T-helper 17 cell (primary cell): ENCODE measurements at regions not wholly inside any gene's neighbourhood (a gene's known extent, or its start where the extent isn't known, plus 50 kb on each side); places are given as distances from the start of the nearest gene placed in this dataset.

Experiments
- ATAC-seq: fragments of 150-1000 bp; cut with Tn5 transposase; 2 replicates; pipeline ENCODE4 v1.10.0; 2021; ENCODE audit warnings: mild to moderate bottlenecking, moderate library complexity
- DNase-seq, 3 donors: peaks; one replicate each; pipeline versions ENCODE4 v3.0.0 to v3.0.0-alpha.2; 2020 to 2021
- H3K9me3 ChIP-seq: one replicate; pipeline ENCODE4 v1.7.0; 2013; ENCODE audit warnings: low read length, mild to moderate bottlenecking; ENCODE audit not compliant: control insufficient read depth, poor library complexity, severe bottlenecking
- H3K27ac Mint-ChIP-seq: one replicate; pipeline ENCODE4 v1.8.0; 2022; ENCODE audit warnings: mild to moderate bottlenecking, moderate library complexity, mixed read lengths
- H3K27me3 Mint-ChIP-seq: one replicate; pipeline ENCODE4 v1.8.0; 2022; ENCODE audit warnings: mixed read lengths
- H3K36me3 Mint-ChIP-seq: one replicate; pipeline ENCODE4 v1.8.0; 2022; ENCODE audit warnings: low read depth, mixed read lengths
- H3K4me1 Mint-ChIP-seq: one replicate; pipeline ENCODE4 v1.8.0; 2022; ENCODE audit warnings: mild to moderate bottlenecking, mixed read lengths
- H3K4me3 Mint-ChIP-seq: one replicate; pipeline ENCODE4 v1.8.0; 2022; ENCODE audit warnings: mild to moderate bottlenecking, moderate library complexity, mixed read lengths

DNA sequence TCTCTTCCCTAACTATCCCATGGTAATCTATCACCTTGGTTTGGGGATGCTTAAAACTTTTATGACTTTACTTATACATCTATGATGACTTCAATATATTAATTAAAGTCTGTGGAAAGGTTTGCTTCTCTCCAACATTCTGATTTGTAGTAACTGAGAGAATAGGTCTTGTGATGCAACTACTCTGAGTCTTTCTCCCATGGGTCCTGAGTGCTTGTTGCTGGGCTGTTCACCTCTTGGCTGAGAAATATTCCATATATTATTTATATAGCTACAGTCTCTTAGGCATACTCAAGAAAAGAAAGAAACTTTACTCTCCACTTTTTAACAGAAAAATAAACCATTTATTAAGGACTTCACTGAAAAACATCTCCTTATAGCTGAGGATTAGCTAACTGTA lies 119.3 kb upstream of the PLPPR5 start:
- H3K36me3 Mint-ChIP-seq, result no peaks in the 10 kb centered on the region
- no peak for DNase-seq
- no peak overlapping the region for H3K4me3 Mint-ChIP-seq
- H3K27me3 Mint-ChIP-seq, result no peaks in the 10 kb centered on the region
- no peaks in the 10 kb centered on the region for H3K4me1 Mint-ChIP-seq
- ATAC-seq, result no peak
- no peaks in the 10 kb centered on the region for H3K9me3 ChIP-seq
- no peak overlapping the region for H3K27ac Mint-ChIP-seq

DNA sequence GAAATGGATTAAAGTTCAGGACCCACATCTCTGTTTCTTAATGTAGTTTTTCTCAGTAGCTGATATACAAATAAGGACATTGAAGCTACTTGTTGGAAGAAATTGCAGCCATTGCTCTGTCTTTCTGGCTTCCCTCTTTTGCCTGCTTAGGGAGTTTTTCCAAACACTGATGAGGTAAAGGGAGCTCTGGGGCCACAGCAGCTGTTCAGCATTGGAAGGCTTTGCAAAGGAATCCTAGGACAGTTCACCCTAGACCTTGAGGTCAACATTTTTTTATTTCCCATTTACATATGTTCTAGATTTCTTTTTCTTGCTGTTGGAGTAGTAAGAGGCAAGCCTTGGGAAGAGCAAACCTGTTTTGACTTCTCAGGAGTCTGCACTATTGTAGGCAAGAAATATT lies 126.9 kb upstream of the PLPPR5 start:
- H3K4me3 Mint-ChIP-seq, result no peak overlapping the region
- no peak for ATAC-seq
- peaks cover 2% of the 10 kb centered on the region for H3K4me1 Mint-ChIP-seq
- no peaks in the 10 kb centered on the region for H3K9me3 ChIP-seq
- H3K27ac Mint-ChIP-seq, result no peak overlapping the region
- no peak for DNase-seq
- H3K36me3 Mint-ChIP-seq, result no peaks in the 10 kb centered on the region
- peaks cover 9% of the 10 kb centered on the region for H3K27me3 Mint-ChIP-seq

GRCh38 chr1:99133756-99134500 lies 129.3 kb upstream of the PLPPR5 start:
- H3K27ac Mint-ChIP-seq, result no peak overlapping the region
- H3K9me3 ChIP-seq, result no peaks in the 10 kb centered on the region
- peaks cover 9% of the 10 kb centered on the region for H3K27me3 Mint-ChIP-seq
- DNase-seq (no peak), ATAC-seq (no peak)
- H3K36me3 Mint-ChIP-seq, result no peaks in the 10 kb centered on the region
- H3K4me1 Mint-ChIP-seq, result peaks cover 2% of the 10 kb centered on the region
- H3K4me3 Mint-ChIP-seq, result no peak overlapping the region

- peaks cover 2% of the 10 kb centered on the region for H3K4me1 Mint-ChIP-seq
- DNase-seq, result no peak
- no peaks in the 10 kb centered on the region for H3K36me3 Mint-ChIP-seq
- no peak overlapping the region for H3K27ac Mint-ChIP-seq
- no peak for ATAC-seq
- no peaks in the 10 kb centered on the region for H3K9me3 ChIP-seq
- H3K4me3 Mint-ChIP-seq, result no peak overlapping the region
- H3K27me3 Mint-ChIP-seq, result no peaks in the 10 kb centered on the region
Measured at GRCh38 chr1:99137554-99138206, 126.6 kb upstream of the PLPPR4 start.

- H3K36me3 Mint-ChIP-seq, result no peaks in the 10 kb centered on the region
- H3K4me3 Mint-ChIP-seq, result no peak overlapping the region
- no peaks in the 10 kb centered on the region for H3K4me1 Mint-ChIP-seq
- H3K9me3 ChIP-seq, result no peaks in the 10 kb centered on the region
- no peak for ATAC-seq
- H3K27me3 Mint-ChIP-seq, result no peaks in the 10 kb centered on the region
- DNase-seq, result no peak
- no peak overlapping the region for H3K27ac Mint-ChIP-seq
Measured at GRCh38 chr1:99139876-99140275, 124.4 kb upstream of the PLPPR4 start.

DNA sequence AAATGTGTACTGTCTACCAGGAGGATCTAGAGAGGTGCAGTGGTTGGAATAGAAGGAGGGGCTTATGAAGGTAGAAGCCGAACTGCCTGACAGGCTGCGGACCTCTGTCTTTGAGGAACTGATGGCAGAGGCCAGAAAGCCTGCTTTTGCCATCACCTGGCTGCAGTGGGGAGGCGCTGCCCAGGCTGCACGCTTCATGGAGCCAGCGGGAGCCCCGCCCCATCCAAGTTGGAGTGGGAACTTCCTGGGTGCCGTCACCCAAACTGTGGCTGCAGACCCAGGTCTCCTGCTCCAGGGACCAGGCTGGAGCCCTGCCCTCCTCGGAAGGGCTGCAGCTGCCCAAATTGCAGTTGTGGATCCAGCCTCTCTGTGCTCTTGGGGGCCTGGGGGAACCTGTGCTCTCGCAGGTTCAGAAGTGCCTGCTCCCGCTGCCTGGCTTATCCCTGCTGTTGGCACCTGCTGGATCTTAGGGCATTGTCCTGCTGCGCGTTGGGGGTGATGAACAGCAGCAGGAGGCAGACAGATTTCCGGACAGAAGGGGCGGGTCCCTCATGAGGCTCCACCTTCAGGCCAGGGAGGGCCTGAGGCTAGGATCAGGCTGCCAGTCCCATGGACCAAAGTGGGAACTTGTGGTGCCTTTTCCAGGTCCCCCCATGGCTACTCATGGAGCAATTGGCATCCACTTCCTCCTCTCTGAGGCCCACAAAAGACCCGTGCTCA lies 118.0 kb upstream of the PLPPR4 start:
- Mint-ChIP-seq H3K4me1 (peaks cover 5% of the 10 kb centered on the region), H3K27ac (no peak overlapping the region), H3K36me3 (no peaks in the 10 kb centered on the region), H3K4me3 (no peak overlapping the region), H3K27me3 (peaks cover 17% of the 10 kb centered on the region)
- no peaks in the 10 kb centered on the region for H3K9me3 ChIP-seq
- ATAC-seq (no peak), DNase-seq (no peak)

GRCh38 chr1:99149952-99150351 lies 114.3 kb upstream of the PLPPR4 start:
- Mint-ChIP-seq H3K27me3 (peaks cover 17% of the 10 kb centered on the region), H3K27ac (no peak overlapping the region), H3K36me3 (no peaks in the 10 kb centered on the region), H3K4me1 (peaks cover 5% of the 10 kb centered on the region), H3K4me3 (no peak overlapping the region)
- ATAC-seq (no peak), DNase-seq (no peak)
- no peaks in the 10 kb centered on the region for H3K9me3 ChIP-seq

DNA sequence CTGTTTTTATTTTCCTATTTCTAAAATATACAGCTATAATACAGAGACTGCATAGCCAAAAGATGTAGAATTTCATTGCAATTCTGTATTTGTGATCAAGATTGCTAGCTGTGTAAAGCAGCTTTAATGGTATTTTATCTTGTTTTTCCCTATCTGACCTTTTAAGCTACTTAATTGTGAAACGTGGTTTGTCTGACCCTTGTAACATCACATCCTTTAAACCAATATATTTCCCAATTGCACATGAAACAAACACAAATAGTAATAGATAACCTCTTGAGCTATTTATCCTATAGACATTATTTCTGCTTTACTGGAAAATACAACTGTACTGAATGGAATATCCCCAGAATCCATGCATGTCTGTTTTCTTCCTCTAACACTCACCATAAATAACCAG lies 112.2 kb upstream of the PLPPR4 start:
- Mint-ChIP-seq H3K4me1 (peaks cover 5% of the 10 kb centered on the region), H3K27ac (no peak overlapping the region), H3K4me3 (no peak overlapping the region), H3K36me3 (no peaks in the 10 kb centered on the region), H3K27me3 (peaks cover 8% of the 10 kb centered on the region)
- ATAC-seq (no peak), DNase-seq (no peak)
- no peaks in the 10 kb centered on the region for H3K9me3 ChIP-seq

GRCh38 chr1:99163671-99164070 lies 100.6 kb upstream of the PLPPR4 start:
- ATAC-seq (no peak), DNase-seq (no peak)
- Mint-ChIP-seq H3K4me1 (no peaks in the 10 kb centered on the region), H3K27me3 (peaks cover 5% of the 10 kb centered on the region), H3K36me3 (no peaks in the 10 kb centered on the region), H3K27ac (no peak overlapping the region), H3K4me3 (no peak overlapping the region)
- no peaks in the 10 kb centered on the region for H3K9me3 ChIP-seq

DNA sequence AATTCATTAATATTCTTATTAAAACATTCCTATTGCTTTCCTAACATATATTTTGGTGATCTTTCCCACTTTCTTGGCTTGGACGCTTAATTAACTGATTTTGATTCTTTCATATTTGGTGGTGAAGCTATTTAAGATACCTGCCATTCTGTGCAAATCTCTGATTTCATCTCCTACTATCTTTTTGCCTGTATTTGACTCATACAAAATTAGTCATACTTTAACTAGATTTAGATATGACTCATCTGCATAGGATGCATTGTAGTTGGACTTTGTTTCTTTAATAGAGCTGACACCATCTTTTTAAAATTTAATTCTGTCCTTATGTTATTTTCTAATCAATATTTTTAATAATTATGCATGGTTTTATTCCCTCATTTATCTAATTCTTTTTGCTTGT lies 93.8 kb upstream of the PLPPR4 start:
- H3K4me3 Mint-ChIP-seq, result no peak overlapping the region
- H3K27ac Mint-ChIP-seq, result no peak overlapping the region
- ATAC-seq (no peak), DNase-seq (no peak)
- H3K9me3 ChIP-seq, result no peaks in the 10 kb centered on the region
- no peaks in the 10 kb centered on the region for H3K36me3 Mint-ChIP-seq
- no peaks in the 10 kb centered on the region for H3K4me1 Mint-ChIP-seq
- H3K27me3 Mint-ChIP-seq, result peaks cover 23% of the 10 kb centered on the region

- Mint-ChIP-seq H3K27me3 (peaks cover 23% of the 10 kb centered on the region), H3K4me1 (no peaks in the 10 kb centered on the region), H3K27ac (no peak overlapping the region), H3K4me3 (no peak overlapping the region), H3K36me3 (no peaks in the 10 kb centered on the region)
- H3K9me3 ChIP-seq, result no peaks in the 10 kb centered on the region
- ATAC-seq, result no peak
- no peak for DNase-seq
Measured at GRCh38 chr1:99171184-99171813, 93.0 kb upstream of the PLPPR4 start.

DNA sequence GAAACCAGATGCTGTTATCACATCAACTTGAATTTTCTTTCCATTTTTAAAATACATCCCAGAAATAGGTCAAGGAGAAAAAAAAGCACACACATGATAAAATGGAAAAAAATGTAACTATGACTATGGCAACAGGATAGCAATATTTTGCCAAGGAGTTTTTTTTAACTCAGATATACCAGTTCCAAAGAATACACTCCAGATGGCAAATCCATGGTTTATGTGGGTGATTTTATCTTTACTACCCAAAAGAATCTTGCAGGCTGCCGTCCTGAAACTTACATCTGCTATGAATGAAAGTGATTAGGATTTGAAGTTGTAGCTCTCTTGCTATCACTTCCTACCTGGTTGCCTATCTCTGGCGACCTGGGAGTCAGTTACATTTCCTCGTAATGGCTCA lies 91.0 kb upstream of the PLPPR4 start:
- Mint-ChIP-seq H3K27ac (no peak overlapping the region), H3K36me3 (no peaks in the 10 kb centered on the region), H3K4me1 (no peaks in the 10 kb centered on the region), H3K27me3 (peaks cover 25% of the 10 kb centered on the region), H3K4me3 (no peak overlapping the region)
- H3K9me3 ChIP-seq, result no peaks in the 10 kb centered on the region
- ATAC-seq (no peak), DNase-seq (no peak)

- no peak for ATAC-seq
- Mint-ChIP-seq H3K4me1 (no peaks in the 10 kb centered on the region), H3K27ac (no peak overlapping the region), H3K4me3 (no peak overlapping the region), H3K27me3 (peaks cover 28% of the 10 kb centered on the region), H3K36me3 (no peaks in the 10 kb centered on the region)
- H3K9me3 ChIP-seq, result no peaks in the 10 kb centered on the region
- DNase-seq, result no peak
Measured at GRCh38 chr1:99173900-99174299, 90.4 kb upstream of the PLPPR4 start.
